HG03196 (cell line): ENCODE measurements at regions not wholly inside any gene's neighbourhood (a gene's known extent, or its start where the extent isn't known, plus 50 kb on each side); places are given as distances from the start of the nearest gene placed in this dataset.

Source experiments
- ATAC-seq: cut with Tn5 transposase; IDR thresholded peaks from one replicate; pipeline ENCODE4 v1.9.1; 2021; ENCODE audit not compliant: unreplicated experiment

DNA sequence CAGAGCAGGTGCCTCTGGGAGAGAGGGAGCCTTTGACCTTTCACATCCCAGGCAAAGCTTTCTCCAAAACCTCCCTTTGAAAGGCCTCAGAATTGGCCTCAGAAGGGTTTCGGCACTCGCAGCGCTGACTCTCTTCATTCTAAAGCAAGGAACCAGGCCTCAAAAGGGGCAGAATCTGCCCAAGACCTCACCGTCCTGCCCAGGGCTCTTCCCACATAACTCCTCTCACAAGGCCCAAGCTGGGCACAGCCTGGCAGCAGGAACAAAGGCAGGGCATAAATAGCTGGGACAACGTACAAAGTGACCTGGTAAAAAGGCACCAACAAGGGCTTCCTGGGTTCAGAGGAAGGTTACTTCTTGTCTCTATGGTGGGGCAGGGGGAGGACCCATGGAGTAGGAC is 166.3 kb upstream of the FSTL4 start:
- no peak for ATAC-seq

DNA sequence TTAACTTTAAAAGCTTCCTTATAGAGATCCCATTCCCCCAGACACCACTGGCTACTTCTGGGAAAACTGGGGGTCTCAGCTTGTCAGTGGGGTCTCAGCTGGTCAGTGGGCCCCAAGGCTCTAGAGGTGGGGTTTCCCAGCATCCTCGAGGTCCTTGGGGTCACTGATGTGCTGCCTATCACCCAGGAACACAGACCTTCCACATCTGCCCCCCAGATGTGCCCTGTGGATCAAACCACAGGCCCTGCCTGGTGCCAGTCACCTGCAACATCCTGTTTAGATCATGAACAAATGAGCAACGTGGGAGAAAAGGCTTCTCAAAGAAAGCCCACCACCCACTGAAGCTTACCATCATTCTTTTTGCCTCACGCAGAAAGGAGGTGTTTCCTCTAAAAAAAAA is 165.6 kb upstream of the FSTL4 start:
- no peak for ATAC-seq

DNA sequence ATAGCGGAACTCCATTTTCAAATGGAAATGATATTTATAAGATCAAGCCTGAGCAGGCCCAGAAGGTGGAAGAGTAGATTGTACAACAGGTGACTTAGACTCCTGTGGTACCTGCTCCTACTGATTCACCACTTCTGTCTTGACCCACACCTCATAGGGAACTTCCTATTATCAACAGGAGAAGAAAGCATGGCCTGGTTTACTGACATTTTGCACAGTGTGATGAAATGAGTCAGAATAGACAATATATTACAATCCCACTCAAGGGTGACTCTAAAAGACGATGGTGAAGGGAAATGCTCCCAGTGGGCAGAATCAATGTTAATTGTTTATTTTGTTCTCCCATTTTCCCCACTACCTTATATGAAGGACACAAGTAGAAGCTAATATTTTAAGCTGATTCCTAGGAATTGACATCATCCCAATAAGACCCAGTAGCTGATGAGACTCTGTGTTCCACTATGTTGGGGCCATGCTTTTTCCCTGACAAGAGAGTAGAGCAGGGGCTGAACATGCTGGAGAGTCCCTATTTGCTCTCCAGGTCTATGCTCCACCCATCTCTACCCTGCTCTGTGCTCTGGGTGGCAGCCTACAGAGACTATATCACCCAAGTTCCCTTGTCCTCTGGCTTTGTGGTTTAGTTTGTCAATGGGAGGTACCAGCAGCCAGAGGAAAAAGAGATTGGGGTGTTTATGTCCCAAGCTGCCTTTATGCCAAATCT is 163.4 kb upstream of the FSTL4 start:
- ATAC-seq = no peak

DNA sequence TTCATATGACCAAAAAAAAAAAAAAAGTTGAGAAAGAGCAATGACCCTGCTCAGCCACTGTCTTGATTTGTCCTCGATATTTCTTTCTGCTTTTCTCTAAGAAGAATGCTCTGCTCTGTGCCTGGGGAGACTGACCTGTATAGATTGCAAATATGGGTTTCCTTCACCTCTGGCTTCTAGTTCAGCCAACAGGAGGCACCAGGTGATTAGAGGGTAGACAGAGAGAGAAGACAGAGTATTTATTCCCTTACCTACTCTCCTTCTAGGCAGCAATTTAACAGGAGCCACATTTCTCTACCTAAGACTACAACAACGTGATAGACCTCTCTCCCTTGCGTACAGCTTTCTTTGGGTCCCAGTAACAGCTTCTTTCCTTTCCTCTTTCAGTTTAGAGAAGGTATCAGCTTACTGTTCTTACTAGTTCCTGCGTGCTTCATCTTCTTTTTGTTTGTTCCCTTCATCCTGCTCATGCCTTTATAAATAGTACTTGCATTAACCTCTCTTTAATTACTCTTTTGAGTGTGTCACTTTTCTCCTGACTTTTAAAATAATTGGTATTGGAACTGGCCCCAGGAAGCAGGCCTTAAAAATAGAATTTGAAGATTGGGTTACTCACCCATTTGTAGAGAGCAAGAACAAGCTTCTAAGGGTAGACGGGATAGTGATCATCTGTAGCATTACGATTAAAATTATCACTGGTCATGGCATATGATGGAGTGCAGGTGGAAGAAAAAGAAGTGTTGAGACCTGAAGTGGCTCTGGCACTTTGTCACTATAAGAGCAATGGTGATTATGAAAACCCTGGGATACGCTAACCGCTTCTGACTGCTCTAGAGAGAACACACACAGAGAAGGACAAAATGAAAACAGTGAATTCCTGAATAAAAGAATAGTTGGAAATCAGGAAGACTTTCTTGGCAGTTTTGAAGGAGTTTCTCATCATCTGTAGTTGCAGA is 161.2 kb upstream of the FSTL4 start:
- ATAC-seq = no peak

DNA sequence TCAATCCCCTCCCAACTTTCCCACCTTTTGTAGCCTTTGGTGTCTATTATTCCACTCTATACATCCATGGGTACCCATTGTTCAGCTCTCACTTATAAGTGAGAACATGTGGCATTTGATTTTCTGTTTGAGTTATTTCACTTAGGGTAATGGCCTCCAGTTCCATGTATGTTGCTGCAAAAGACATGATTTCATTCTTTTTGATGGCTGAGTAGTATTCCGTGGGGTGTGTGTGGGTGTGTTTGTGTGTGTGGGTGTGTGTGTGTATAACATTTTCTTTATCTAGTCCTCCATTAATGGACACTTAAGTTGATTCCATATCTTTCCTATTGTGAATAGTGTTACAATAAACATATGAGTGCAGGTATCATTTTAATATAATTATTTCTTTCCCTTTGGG is 157.5 kb upstream of the FSTL4 start:
- no peak for ATAC-seq

DNA sequence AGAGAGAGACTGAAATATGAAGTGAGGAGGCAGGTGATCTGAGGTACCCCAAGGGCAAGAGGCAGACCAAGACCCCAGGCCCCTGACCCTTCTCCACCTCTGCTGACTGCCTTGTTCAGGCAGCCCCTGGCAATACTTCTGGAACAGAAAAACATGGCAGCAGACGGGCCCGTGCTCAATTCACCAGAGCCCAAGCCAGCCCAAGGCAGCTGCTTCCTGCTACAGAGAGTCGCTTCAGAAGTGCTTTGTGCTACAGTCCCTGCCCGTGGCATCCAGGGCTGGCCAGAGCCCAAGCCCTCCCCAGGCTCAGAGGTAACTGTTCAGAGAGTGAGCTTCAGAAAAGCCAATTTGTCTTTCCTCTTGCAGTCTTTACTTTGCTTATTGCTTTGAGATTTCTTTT is 151.4 kb upstream of the FSTL4 start:
- ATAC-seq = no peak

DNA sequence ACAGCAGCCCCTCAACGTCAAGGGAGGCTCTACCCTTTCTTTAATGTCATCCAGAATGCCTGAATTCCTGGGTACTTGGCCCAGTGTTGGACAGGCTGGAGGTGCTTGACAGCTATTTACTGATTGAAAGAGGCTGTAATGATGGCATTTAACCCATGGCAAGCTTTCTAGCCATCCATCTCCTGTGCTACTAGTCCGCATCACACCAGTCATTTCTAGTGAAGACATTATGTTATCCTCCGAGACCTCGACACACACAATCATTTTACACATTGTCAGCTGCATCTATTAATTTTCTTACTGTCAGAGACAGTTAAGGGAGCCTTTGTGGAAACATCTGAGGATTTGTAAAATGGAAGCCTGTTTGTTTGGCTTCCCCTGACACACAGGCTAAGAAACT is 149.3 kb upstream of the FSTL4 start:
- ATAC-seq = no peak

DNA sequence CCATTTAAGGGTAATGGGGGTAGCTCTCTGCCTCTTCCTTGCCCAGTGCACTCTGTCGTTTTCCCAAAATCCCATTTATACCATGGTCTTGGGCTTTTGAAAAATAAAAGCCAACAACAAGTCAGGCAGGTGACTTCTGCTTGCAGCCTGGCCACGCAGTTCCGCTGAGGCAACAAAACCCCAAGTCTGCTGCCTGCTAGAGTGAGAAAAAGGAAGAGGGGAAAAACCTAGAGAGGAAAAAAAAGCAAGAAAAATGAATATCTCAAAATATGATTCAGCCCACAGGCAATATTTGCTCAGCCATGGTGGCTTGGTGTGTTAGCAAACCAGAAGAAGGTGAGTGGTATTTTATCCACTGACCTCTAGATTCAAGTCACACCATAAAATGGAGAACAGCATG is 148.2 kb upstream of the FSTL4 start:
- no peak for ATAC-seq

DNA sequence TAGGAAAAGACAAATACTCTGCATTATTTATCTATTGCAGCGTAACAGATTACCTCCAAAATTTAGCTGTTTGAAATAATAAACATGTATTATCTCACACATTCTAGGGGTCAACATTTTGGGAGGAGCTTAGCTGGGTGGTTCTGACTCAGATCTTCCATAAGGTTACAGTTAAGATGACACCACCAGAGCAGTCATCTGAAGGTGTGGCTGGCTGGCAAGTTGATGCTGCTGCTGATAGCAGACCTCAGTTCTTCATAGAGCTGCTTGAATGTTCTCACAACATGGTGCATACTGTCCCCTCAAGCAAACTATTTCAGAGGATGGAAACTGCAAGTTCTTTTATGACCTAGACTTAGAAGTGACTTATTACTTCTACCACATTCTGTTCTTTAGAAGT is 146.3 kb upstream of the FSTL4 start:
- ATAC-seq = no peak

DNA sequence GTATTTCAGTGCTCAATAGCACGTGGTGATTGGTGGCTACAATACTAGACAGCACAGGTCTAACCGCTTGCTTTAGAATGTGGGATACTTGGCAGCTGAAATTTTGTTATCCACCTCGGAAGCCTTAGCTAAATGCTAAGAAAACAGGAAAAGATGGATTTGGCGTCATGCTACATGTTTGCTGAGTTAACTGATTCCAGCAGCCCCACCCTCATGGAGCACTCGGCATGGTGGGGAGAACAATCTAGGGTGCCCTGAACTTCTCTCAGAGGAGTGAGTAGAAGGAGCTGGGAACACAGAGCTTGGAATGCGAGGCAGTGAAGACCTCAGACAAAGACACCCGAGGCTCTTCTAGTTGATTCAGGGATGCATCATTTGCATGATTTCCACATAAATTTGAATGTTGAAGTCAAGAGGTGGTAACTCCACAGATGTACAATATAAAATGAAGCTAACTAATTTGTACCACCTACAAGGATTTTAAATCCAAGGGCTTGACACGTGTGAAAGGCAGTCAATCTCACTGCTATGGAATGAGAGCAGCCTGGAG is 145.1 kb upstream of the FSTL4 start:
- no peak for ATAC-seq

DNA sequence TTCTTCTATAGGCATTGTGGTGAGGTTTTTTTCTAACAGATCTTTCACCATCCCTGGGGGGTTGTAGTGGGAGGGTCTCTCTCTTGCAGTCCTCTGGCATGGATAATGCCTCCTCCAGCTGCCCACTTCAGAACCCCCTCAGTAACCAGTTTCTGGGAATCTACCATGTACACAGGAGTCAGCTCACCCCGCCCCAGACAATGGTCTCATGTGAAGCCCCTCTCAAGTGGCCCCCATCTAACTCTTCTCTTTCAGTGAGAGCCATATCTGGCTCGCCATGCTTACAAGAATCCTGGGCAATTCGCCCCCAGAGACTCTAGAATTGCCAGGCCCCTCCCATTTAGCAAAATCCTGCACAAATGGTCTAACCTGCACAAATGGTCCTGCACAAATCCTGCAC is 144.4 kb upstream of the FSTL4 start:
- no peak for ATAC-seq

DNA sequence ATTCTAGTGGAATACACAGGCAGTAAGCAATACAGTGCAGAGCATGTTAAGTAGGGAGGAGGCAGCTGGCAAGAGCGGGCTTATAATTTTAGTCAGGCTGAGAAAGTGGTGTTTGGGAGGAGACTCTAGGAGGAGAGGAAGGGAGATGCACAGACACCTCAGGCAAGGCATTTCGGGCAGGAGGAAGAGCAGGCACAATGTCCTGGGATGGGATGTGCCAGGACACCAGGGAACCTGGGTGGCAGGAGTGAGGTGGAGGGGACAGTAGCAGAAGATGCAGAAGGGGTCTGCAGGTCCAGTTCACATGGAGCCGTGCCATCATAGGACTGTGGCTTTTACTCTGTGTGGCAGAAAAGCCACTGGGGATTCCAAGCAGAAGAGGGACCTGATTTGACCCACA is 143.7 kb upstream of the FSTL4 start:
- ATAC-seq = no peak

DNA sequence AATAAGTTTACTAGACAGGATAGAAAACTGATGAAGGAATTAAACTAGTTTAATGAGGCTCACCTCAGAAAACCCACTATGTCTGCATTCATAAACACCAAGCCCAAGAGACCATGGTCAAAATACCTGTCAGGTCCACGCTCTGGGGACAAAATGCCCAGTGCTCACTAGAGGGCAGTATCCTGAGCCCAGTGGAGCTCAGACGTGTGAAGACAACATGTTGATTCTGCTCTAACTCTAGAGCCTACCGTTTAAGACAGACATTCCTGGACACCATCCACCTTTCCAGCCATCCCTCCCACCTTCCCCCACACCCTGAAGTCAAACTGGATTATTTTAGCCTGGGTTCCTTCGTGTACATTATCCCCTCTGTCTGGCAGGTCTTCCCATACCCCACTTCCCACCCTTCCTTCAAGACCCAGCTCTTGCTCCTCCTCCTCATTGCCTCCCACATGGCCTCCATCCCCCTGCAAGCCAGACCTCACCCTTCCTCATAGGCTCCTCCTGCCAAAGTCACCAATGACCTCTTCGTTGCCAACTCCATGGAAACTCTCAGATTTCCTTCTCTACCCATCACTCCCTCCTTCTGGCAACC is 142.3 kb upstream of the FSTL4 start:
- no peak for ATAC-seq

DNA sequence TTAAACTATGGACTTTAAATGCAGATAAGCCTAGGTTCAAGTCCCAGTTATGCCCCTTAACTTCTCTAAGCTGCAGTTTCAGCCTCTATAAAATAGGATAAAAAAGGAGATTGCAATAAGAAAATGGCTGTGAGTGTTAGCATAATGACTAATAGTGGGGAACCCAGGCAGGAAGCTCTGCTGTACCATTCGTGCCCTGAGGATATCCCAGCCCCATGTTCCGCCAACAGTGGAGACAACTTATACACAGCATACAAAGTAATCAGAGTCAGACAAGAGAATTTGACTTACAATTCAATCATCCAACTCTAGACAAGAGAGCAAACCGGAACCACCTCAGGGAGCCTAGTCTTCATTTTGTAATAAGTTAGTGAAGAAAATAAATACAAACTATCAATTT is 141.5 kb upstream of the FSTL4 start:
- ATAC-seq = no peak

DNA sequence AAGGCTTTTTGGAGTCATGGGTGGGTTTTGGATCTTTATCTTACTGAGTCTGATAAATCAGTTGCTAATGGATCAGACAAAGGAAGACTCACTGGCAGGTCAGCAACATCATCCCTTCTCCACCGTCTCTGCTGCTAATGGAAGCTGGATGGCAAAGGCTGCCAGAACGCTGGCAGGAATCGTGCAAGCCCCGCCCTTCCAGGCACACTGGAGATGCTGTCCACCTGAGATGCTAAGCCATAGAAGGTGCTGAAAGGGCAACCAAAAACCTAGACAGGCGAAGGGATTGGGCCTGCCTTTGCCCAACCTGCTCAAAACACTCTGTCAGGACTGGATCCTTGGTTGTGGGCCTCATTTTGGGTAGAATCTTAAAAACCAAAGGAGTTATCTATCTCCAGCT is 139.5 kb upstream of the FSTL4 start:
- ATAC-seq = no peak

DNA sequence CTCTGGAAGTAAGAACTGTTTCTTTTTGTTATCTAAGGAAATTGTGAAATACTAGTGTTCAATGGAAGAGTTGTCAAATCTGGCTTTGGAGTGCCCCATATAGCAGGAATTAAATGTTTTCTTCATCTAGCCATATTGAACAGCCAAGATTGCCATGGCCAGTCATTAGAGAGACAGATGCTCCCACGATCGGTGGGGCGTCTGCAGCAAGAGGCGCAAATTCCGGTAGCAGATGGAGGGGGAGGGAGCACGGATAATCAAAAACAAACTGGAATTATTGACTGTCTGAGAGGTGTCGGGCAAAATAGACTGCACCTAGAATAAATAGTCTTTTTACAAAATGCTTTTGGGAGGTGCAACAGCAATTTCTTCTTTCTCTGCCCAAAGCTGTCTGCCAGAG is 139.1 kb upstream of the FSTL4 start:
- no peak for ATAC-seq

DNA sequence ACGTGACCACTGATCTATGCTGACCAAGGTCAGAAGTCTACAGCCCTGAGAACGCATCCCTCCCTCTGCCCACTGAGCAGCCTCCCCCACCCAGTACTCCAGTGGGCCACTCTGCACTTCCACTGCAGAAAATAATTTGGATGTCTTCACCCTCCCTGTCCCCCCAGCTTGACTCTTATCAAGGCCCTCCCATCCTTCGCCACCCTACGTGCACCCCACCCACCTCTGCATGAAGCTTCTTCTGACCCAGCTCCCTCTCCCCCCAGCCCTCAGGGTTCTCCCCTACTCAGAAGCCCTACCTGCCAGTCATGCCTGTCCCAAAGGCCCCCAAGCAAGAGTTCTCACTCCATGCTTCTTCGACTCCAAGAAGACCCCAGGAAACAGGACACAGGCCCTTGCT is 138.5 kb upstream of the FSTL4 start:
- ATAC-seq = no peak

DNA sequence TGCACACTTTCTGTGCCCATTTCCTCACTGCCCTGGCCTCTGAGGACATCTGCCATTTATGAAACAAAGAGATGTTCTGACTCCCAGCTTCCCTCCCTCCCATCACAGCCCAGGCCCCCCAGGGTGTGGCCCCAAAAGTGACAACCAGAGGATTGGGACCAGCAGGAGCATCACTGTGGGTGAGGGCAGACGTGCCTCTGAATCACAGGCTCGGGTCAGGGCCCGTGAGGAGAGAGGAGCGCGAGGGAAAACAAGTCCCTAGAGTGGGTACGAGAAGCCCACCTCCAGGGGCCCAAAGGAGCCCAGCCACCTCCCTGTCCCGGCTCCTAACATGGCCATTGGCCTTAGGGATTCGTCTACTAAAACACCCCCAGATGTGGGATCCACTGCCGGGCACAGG is 138.0 kb upstream of the FSTL4 start:
- ATAC-seq = no peak

DNA sequence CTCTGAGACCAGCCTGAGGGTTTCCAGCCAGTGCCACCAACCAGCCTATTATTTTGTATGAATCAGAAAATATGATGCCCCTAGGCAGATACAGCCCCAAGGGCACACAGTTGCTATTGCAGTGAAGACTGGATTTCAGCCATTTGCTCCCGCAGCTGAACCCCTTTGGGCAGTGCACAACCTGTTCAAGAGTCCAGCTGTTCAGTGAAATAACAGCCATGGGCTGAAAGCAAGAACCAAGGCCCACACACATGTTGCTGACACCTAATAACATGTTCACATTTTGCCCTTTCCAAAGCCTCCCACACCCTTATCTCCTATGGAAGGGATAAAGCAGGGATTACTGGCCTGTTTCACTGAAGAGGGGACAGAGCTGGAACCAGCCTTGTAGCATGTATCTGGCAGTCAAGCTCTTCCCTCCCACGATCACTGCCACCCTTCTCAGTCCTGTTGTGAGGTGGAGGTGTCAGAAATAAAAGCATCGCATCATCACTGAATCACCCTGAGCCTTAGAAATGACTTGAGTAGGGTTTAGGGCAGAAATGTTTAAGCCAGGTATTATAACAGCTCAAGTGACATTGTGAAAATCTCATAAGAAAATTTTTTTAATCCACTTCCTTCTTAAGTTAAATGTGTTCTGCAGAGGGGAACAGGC is 137.1 kb upstream of the FSTL4 start:
- no peak for ATAC-seq

DNA sequence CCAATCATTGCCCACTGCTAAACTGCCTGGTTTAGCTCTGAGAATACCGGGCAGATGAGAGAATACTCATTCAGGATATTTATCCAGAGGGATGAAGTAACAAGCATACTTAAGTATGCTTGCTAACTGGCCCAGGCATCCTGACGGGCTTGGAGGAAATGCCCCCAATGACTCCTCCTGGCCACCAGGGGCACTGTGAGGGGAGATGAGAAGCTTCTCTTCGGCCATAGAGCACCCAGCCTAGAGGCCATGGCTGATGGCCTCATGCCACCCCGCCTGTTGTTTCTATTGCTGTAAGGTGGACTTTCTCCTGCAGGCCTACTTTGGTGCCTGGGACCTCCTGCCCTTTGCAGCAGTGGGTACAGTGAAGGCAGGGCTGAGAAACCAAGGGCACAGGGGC is 134.5 kb upstream of the FSTL4 start:
- ATAC-seq = no peak

DNA sequence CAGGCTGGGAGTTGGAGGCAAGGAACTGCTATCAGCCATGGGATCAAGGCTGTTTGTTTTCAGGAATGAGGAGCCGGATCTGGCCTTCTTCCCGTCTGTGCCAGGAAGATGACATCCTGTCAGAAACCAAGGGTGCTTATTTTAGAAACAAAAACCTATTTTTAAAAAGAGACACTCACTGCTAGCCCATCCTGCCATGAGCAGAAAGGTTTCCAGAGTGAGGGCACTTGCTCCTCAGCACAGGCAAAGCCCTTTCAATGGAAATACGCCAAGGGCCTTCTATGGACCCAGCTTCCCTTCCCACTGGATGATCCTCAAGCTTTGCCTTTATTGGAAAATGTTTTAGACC is 132.6 kb upstream of the FSTL4 start:
- ATAC-seq = no peak
